ENCODE measurements at regions not wholly inside any gene's neighbourhood (a gene's known extent, or its start where the extent isn't known, plus 50 kb on each side); places are given as distances from the start of the nearest gene placed in this dataset.

DNA sequence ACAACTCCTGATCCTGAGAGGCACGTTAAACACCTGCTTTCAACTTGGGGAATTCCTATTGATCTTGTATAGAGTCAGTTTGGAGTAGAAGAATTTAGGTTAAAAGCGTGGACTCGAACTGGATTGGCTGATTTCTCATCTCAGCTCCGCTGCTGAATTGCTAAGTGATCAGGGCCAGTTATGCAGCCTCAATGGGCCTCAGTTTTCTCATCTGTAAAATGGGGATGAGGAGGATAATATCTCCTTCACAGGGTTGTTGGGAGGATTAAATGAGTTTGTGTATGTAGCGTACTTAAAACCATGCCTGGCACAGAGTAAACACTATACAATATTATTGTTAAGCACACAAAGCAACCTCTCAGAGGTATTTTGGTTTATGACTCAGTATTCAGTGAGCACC, 53.2 kb upstream of the HEPHL1 start:
- no peak for TF ChIP-seq POLR2A (IDR thresholded peaks at IDR 0.05)
- TF ChIP-seq, protein P1, sequence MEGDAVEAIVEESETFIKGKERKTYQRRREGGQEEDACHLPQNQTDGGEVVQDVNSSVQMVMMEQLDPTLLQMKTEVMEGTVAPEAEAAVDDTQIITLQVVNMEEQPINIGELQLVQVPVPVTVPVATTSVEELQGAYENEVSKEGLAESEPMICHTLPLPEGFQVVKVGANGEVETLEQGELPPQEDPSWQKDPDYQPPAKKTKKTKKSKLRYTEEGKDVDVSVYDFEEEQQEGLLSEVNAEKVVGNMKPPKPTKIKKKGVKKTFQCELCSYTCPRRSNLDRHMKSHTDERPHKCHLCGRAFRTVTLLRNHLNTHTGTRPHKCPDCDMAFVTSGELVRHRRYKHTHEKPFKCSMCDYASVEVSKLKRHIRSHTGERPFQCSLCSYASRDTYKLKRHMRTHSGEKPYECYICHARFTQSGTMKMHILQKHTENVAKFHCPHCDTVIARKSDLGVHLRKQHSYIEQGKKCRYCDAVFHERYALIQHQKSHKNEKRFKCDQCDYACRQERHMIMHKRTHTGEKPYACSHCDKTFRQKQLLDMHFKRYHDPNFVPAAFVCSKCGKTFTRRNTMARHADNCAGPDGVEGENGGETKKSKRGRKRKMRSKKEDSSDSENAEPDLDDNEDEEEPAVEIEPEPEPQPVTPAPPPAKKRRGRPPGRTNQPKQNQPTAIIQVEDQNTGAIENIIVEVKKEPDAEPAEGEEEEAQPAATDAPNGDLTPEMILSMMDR (IDR thresholded peaks at IDR 0.05): no peak

All from thyroid gland (tissue), 4 donors.